GM21381 (cell line): ENCODE measurements at regions not wholly inside any gene's neighbourhood (a gene's known extent, or its start where the extent isn't known, plus 50 kb on each side); places are given as distances from the start of the nearest gene placed in this dataset.
"Not testable (repeated sequence)": the region's sequence is repeated elsewhere in the genome, so short reads cannot be mapped to it uniquely, and the experiment has no call there.

ENCODE experiments used
- ATAC-seq: cut with Tn5 transposase; IDR thresholded peaks from one replicate; pipeline ENCODE4 v1.9.1; 2021; ENCODE audit warnings: mild to moderate bottlenecking, moderate library complexity; ENCODE audit not compliant: unreplicated experiment

- no peak for ATAC-seq
Observed at GRCh38 chr6:99143108-99143861, 195.5 kb upstream of the FBXL4 start.

GRCh38 chr6:99141906-99142305 lies 194.2 kb upstream of the FBXL4 start:
- not testable (repeated sequence) for ATAC-seq

- no peak for ATAC-seq
Observed at GRCh38 chr6:99138445-99138844, 190.7 kb upstream of the FBXL4 start.

GRCh38 chr6:99137314-99137713 lies 189.6 kb upstream of the FBXL4 start:
- no peak for ATAC-seq

GRCh38 chr6:99136488-99136887 lies 188.7 kb upstream of the FBXL4 start:
- no peak for ATAC-seq

GRCh38 chr6:99132026-99132635 lies 184.4 kb upstream of the FBXL4 start:
- ATAC-seq = no peak

GRCh38 chr6:99130897-99131873 lies 183.4 kb upstream of the FBXL4 start:
- ATAC-seq = no peak

GRCh38 chr6:99129835-99130234 lies 182.1 kb upstream of the FBXL4 start:
- ATAC-seq = no peak

GRCh38 chr6:99121748-99122147 lies 174.0 kb upstream of the FBXL4 start:
- no peak for ATAC-seq

- ATAC-seq = no peak
Observed at GRCh38 chr6:99120641-99121040, 172.9 kb upstream of the FBXL4 start.

GRCh38 chr6:99119109-99120031 lies 171.6 kb upstream of the FBXL4 start:
- peak; percentile 60 for ATAC-seq

GRCh38 chr6:99114769-99115406 lies 167.1 kb upstream of the FBXL4 start:
- no peak for ATAC-seq

- ATAC-seq = no peak
Observed at GRCh38 chr6:99111590-99111989, 163.8 kb upstream of the FBXL4 start.

GRCh38 chr6:99110029-99110428 lies 162.3 kb upstream of the FBXL4 start:
- no peak for ATAC-seq

GRCh38 chr6:99104218-99104617 lies 156.5 kb upstream of the FBXL4 start:
- ATAC-seq = no peak

GRCh38 chr6:99099243-99099642 lies 151.5 kb upstream of the FBXL4 start:
- no peak for ATAC-seq

- no peak for ATAC-seq
Observed at GRCh38 chr6:99096170-99096569, 148.4 kb upstream of the FBXL4 start.

- no peak for ATAC-seq
Observed at GRCh38 chr6:99093456-99094190, 145.9 kb upstream of the FBXL4 start.

GRCh38 chr6:99092461-99092860 lies 144.7 kb upstream of the FBXL4 start:
- ATAC-seq = no peak
